KMS-11 (cell line): ENCODE measurements at regions not wholly inside any gene's neighbourhood (a gene's known extent, or its start where the extent isn't known, plus 50 kb on each side); places are given as distances from the start of the nearest gene placed in this dataset.

Experiments
- H2AFZ ChIP-seq: fragments of 200-600 bp; sonication (generic); 2 replicates; pipeline ENCODE4 v1.6.1; 2016; ENCODE audit warnings: antibody characterized with exemption, mixed run types, low read depth
- H3K27ac ChIP-seq: fragments of 200-600 bp; sonication (generic); 2 replicates; pipeline ENCODE4 v1.6.1; 2016; ENCODE audit warnings: mild to moderate bottlenecking, mixed run types
- H3K27me3 ChIP-seq: fragments of 200-600 bp; sonication (generic); 2 replicates; pipeline ENCODE4 v1.6.1; 2017; ENCODE audit warnings: mild to moderate bottlenecking, low read depth, mixed run types, moderate library complexity; ENCODE audit not compliant: insufficient read depth
- H3K36me3 ChIP-seq: fragments of 200-600 bp; sonication (generic); 2 replicates; pipeline ENCODE4 v1.6.1; 2017; ENCODE audit warnings: mild to moderate bottlenecking, mixed run types; ENCODE audit not compliant: insufficient read depth
- H3K4me1 ChIP-seq: fragments of 200-600 bp; sonication (generic); 2 replicates; pipeline ENCODE4 v1.6.1; 2016; ENCODE audit warnings: mild to moderate bottlenecking, low read depth, mixed run types; ENCODE audit not compliant: poor library complexity, severe bottlenecking
- H3K4me2 ChIP-seq: fragments of 200-600 bp; sonication (generic); 2 replicates; pipeline ENCODE4 v1.7.0; 2016; ENCODE audit warnings: mild to moderate bottlenecking, mixed run types
- H3K4me3 ChIP-seq: fragments of 200-600 bp; sonication (generic); IDR thresholded peaks from 2 replicates; pipeline ENCODE4 v1.6.1; 2017; ENCODE audit warnings: low read depth, low read length, mixed read lengths; ENCODE audit not compliant: insufficient read depth
- H3K79me2 ChIP-seq: fragments of 200-600 bp; sonication (generic); 2 replicates; pipeline ENCODE4 v1.6.1; 2016; ENCODE audit warnings: low read depth, mixed run types; ENCODE audit not compliant: insufficient read depth
- H3K9ac ChIP-seq: fragments of 200-600 bp; sonication (generic); 2 replicates; pipeline ENCODE4 v1.6.1; 2016; ENCODE audit warnings: mild to moderate bottlenecking, mixed run types
- H4K20me1 ChIP-seq: fragments of 200-600 bp; sonication (generic); 2 replicates; pipeline ENCODE4 v1.6.1; 2016; ENCODE audit warnings: mild to moderate bottlenecking, mixed run types; ENCODE audit not compliant: insufficient read depth
- CTCF ChIP-seq: fragments of 200-600 bp; sonication (generic); conservative IDR thresholded peaks from 2 replicates; pipeline ENCODE4 v1.6.1; 2017; ENCODE audit warnings: low read depth, mild to moderate bottlenecking, antibody characterized with exemption, low read length, moderate library complexity, mixed read lengths

- no peak overlapping the region for H3K27ac ChIP-seq
- no peak overlapping the region for H3K4me2 ChIP-seq
- no peaks in the 10 kb centered on the region for H3K4me1 ChIP-seq
- no peaks in the 10 kb centered on the region for H3K79me2 ChIP-seq
- H3K9ac ChIP-seq: no peak overlapping the region
- H3K27me3 ChIP-seq: no peaks in the 10 kb centered on the region
- no peak overlapping the region for H2AFZ ChIP-seq
- no peaks in the 10 kb centered on the region for H3K36me3 ChIP-seq
- H3K4me3 ChIP-seq: no peak overlapping the region
- TF ChIP-seq CTCF: no peak
- H4K20me1 ChIP-seq: no peaks in the 10 kb centered on the region
These were observed 85.4 kb upstream of the TNFAIP3 start for GRCh38 chr6:137781639-137782038.

GRCh38 chr6:137782166-137783039 lies 84.7 kb upstream of the TNFAIP3 start:
- Histone ChIP-seq H3K4me1 (no peaks in the 10 kb centered on the region), H3K4me2 (no peak overlapping the region), H3K9ac (no peak overlapping the region), H3K79me2 (no peaks in the 10 kb centered on the region), H3K27ac (no peak overlapping the region), H3K27me3 (no peaks in the 10 kb centered on the region), H3K36me3 (no peaks in the 10 kb centered on the region), H2AFZ (no peak overlapping the region), H4K20me1 (no peaks in the 10 kb centered on the region), H3K4me3 (no peak overlapping the region)
- no peak for TF ChIP-seq CTCF

GRCh38 chr6:137783710-137784109 lies 83.3 kb upstream of the TNFAIP3 start:
- H3K27me3 ChIP-seq: no peaks in the 10 kb centered on the region
- no peak for TF ChIP-seq CTCF

GRCh38 chr6:137784583-137784982 lies 82.5 kb upstream of the TNFAIP3 start:
- no peak for TF ChIP-seq CTCF
- no peaks in the 10 kb centered on the region for H4K20me1 ChIP-seq

More at GRCh38 chr6:137783710-137784109, 83.3 kb upstream of the TNFAIP3 start:
- H3K4me1 ChIP-seq: no peaks in the 10 kb centered on the region
- no peak overlapping the region for H3K4me3 ChIP-seq
- H3K27ac ChIP-seq: no peak overlapping the region
- no peak overlapping the region for H3K9ac ChIP-seq
- H3K79me2 ChIP-seq: no peaks in the 10 kb centered on the region
- H3K36me3 ChIP-seq: no peaks in the 10 kb centered on the region
- no peak overlapping the region for H2AFZ ChIP-seq
- H3K4me2 ChIP-seq: no peak overlapping the region
- H4K20me1 ChIP-seq: no peaks in the 10 kb centered on the region

More at GRCh38 chr6:137784583-137784982, 82.5 kb upstream of the TNFAIP3 start:
- Histone ChIP-seq H3K4me3 (no peak overlapping the region), H3K79me2 (no peaks in the 10 kb centered on the region), H2AFZ (no peak overlapping the region), H3K27ac (no peak overlapping the region), H3K4me1 (no peaks in the 10 kb centered on the region), H3K4me2 (no peak overlapping the region), H3K9ac (no peak overlapping the region), H3K27me3 (no peaks in the 10 kb centered on the region), H3K36me3 (no peaks in the 10 kb centered on the region)
